MG63 (cell line): ENCODE measurements at regions not wholly inside any gene's neighbourhood (a gene's known extent, or its start where the extent isn't known, plus 50 kb on each side); places are given as distances from the start of the nearest gene placed in this dataset.
A peak's percentile ranks its signal among the peaks of the same experiment; 100 is the strongest.

Source experiments
- DNase-seq: peaks from one replicate; pipeline ENCODE4 v3.0.0-alpha.2; 2020
- H3K27me3 ChIP-seq: fragments of 250-450 bp; sonication (Bioruptor Pico); 2 replicates; pipeline ENCODE4 v1.5.1; 2020; ENCODE audit warnings: mild to moderate bottlenecking, moderate library complexity
- H3K36me3 ChIP-seq: fragments of 250-450 bp; sonication (Bioruptor Pico); 2 replicates; pipeline ENCODE4 v1.5.1; 2020; ENCODE audit warnings: mild to moderate bottlenecking, moderate library complexity
- H3K4me3 ChIP-seq: fragments of 250-450 bp; sonication (Bioruptor Pico); 2 replicates; pipeline ENCODE4 v1.5.1; 2020; ENCODE audit warnings: mild to moderate bottlenecking, moderate library complexity
- H3K9me3 ChIP-seq: fragments of 250-450 bp; sonication (Bioruptor Pico); 2 replicates; pipeline ENCODE4 v1.5.1; 2020; ENCODE audit warnings: mild to moderate bottlenecking, moderate library complexity

- Histone ChIP-seq H3K4me3 (no peak overlapping the region), H3K27me3 (peaks cover 2% of the 10 kb centered on the region; the same call in 1 of the 2 replicates), H3K9me3 (peaks cover 5% of the 10 kb centered on the region; the same call in 1 of the 2 replicates), H3K36me3 (no peaks in the 10 kb centered on the region)
- DNase-seq, result no peak
Measured at GRCh38 chr22:47325249-47325648, 562.8 kb downstream of the TBC1D22A start.

- Histone ChIP-seq H3K4me3 (no peak overlapping the region), H3K9me3 (peaks cover 6% of the 10 kb centered on the region; the same call in 1 of the 2 replicates), H3K27me3 (peaks cover 2% of the 10 kb centered on the region; the same call in 1 of the 2 replicates), H3K36me3 (no peaks in the 10 kb centered on the region)
- DNase-seq, result no peak
Measured at GRCh38 chr22:47324435-47324990, 562.1 kb downstream of the TBC1D22A start.

GRCh38 chr22:47323518-47323917 lies 561.1 kb downstream of the TBC1D22A start:
- no peak for DNase-seq

GRCh38 chr22:47322854-47323253 lies 560.4 kb downstream of the TBC1D22A start:
- H3K9me3 ChIP-seq, result peaks cover 6% of the 10 kb centered on the region; the same call in 1 of the 2 replicates
- H3K4me3 ChIP-seq, result no peak overlapping the region
- no peaks in the 10 kb centered on the region for H3K36me3 ChIP-seq
- H3K27me3 ChIP-seq, result peaks cover 2% of the 10 kb centered on the region
- DNase-seq, result no peak

More at GRCh38 chr22:47323518-47323917, 561.1 kb downstream of the TBC1D22A start:
- Histone ChIP-seq H3K27me3 (peaks cover 2% of the 10 kb centered on the region), H3K36me3 (no peaks in the 10 kb centered on the region), H3K9me3 (peaks cover 6% of the 10 kb centered on the region; the same call in 1 of the 2 replicates), H3K4me3 (no peak overlapping the region)

- Histone ChIP-seq H3K27me3 (peaks cover 2% of the 10 kb centered on the region), H3K36me3 (no peaks in the 10 kb centered on the region), H3K4me3 (no peak overlapping the region), H3K9me3 (peaks cover 6% of the 10 kb centered on the region; the same call in 1 of the 2 replicates)
- DNase-seq, result no peak
Measured at GRCh38 chr22:47320560-47320959, 558.1 kb downstream of the TBC1D22A start.

GRCh38 chr22:47318041-47318737 lies 555.7 kb downstream of the TBC1D22A start:
- Histone ChIP-seq H3K36me3 (no peaks in the 10 kb centered on the region), H3K4me3 (no peak overlapping the region), H3K27me3 (no peaks in the 10 kb centered on the region; the same call in 1 of the 2 replicates), H3K9me3 (peaks cover 6% of the 10 kb centered on the region; the same call in 1 of the 2 replicates)
- DNase-seq, result no peak

- no peaks in the 10 kb centered on the region for H3K36me3 ChIP-seq
- DNase-seq, result no peak
- peaks cover 6% of the 10 kb centered on the region; the same call in 1 of the 2 replicates for H3K9me3 ChIP-seq
- no peak overlapping the region for H3K4me3 ChIP-seq
- H3K27me3 ChIP-seq, result no peaks in the 10 kb centered on the region; the same call in 1 of the 2 replicates
Measured at GRCh38 chr22:47315862-47316419, 553.5 kb downstream of the TBC1D22A start.

GRCh38 chr22:47310601-47311000 lies 548.2 kb downstream of the TBC1D22A start:
- no peaks in the 10 kb centered on the region; the same call in 1 of the 2 replicates for H3K9me3 ChIP-seq
- DNase-seq, result no peak
- H3K4me3 ChIP-seq, result no peak overlapping the region
- H3K27me3 ChIP-seq, result no peaks in the 10 kb centered on the region
- no peaks in the 10 kb centered on the region for H3K36me3 ChIP-seq

- Histone ChIP-seq H3K27me3 (no peaks in the 10 kb centered on the region), H3K4me3 (no peak overlapping the region), H3K9me3 (no peaks in the 10 kb centered on the region; the same call in 1 of the 2 replicates), H3K36me3 (no peaks in the 10 kb centered on the region)
- no peak for DNase-seq
Measured at GRCh38 chr22:47309946-47310345, 547.5 kb downstream of the TBC1D22A start.

- H3K4me3 ChIP-seq, result no peak overlapping the region
- DNase-seq, result no peak
- H3K27me3 ChIP-seq, result no peaks in the 10 kb centered on the region
- H3K9me3 ChIP-seq, result no peaks in the 10 kb centered on the region; the same call in 1 of the 2 replicates
- no peaks in the 10 kb centered on the region for H3K36me3 ChIP-seq
Measured at GRCh38 chr22:47309476-47309875, 547.0 kb downstream of the TBC1D22A start.

- Histone ChIP-seq H3K4me3 (no peak overlapping the region), H3K27me3 (no peaks in the 10 kb centered on the region), H3K9me3 (no peaks in the 10 kb centered on the region; the same call in 1 of the 2 replicates), H3K36me3 (no peaks in the 10 kb centered on the region)
- no peak for DNase-seq
Measured at GRCh38 chr22:47308886-47309285, 546.4 kb downstream of the TBC1D22A start.

GRCh38 chr22:47307822-47308221 lies 545.4 kb downstream of the TBC1D22A start:
- Histone ChIP-seq H3K27me3 (no peaks in the 10 kb centered on the region), H3K36me3 (no peaks in the 10 kb centered on the region), H3K4me3 (no peak overlapping the region), H3K9me3 (no peaks in the 10 kb centered on the region; the same call in 1 of the 2 replicates)
- no peak for DNase-seq

GRCh38 chr22:47307326-47307725 lies 544.9 kb downstream of the TBC1D22A start:
- no peaks in the 10 kb centered on the region for H3K27me3 ChIP-seq
- H3K36me3 ChIP-seq, result no peaks in the 10 kb centered on the region
- no peaks in the 10 kb centered on the region; the same call in 1 of the 2 replicates for H3K9me3 ChIP-seq
- no peak overlapping the region for H3K4me3 ChIP-seq
- peak; percentile 33 for DNase-seq

- Histone ChIP-seq H3K9me3 (no peaks in the 10 kb centered on the region), H3K36me3 (no peaks in the 10 kb centered on the region), H3K4me3 (no peak overlapping the region), H3K27me3 (no peaks in the 10 kb centered on the region)
- DNase-seq, result no peak
Measured at GRCh38 chr22:47304854-47305253, 542.4 kb downstream of the TBC1D22A start.

- H3K36me3 ChIP-seq, result no peaks in the 10 kb centered on the region
- H3K4me3 ChIP-seq, result no peak overlapping the region
- no peak for DNase-seq
- no peaks in the 10 kb centered on the region for H3K27me3 ChIP-seq
- no peaks in the 10 kb centered on the region for H3K9me3 ChIP-seq
Measured at GRCh38 chr22:47304191-47304831, 541.9 kb downstream of the TBC1D22A start.

GRCh38 chr22:47303161-47303890 lies 540.9 kb downstream of the TBC1D22A start:
- Histone ChIP-seq H3K36me3 (no peaks in the 10 kb centered on the region), H3K4me3 (no peak overlapping the region), H3K27me3 (no peaks in the 10 kb centered on the region), H3K9me3 (no peaks in the 10 kb centered on the region)
- no peak for DNase-seq
